Left forelimb (tissue), 1 donor: ENCODE measurements at regions not wholly inside any gene's neighbourhood (a gene's known extent, or its start where the extent isn't known, plus 50 kb on each side); places are given as distances from the start of the nearest gene placed in this dataset.

Experiments used
- DNase-seq: peaks from one replicate; pipeline ENCODE4 v3.0.0-alpha.2; 2018; ENCODE audit warnings: low spot score

DNA sequence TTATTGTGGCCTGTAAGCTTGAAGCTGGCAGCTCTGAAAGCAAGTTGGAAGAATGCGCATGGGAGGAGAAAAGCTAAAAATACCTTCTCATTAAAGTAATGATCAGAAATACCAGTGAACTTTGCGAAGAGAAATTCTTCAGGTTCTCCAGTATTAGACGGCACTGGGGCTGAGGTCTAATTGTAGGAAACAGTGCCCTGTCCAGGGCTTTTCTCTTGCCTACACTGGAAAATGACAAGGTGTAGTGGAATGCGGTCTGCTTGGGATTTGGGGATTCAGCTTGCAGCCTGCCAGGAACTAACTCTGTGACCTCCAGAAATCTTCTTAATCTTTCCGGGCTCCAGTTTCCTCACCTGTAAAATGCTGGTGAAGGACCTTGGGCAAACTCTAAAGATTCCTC is 53.3 kb upstream of the KCNJ16 start:
- no peak for DNase-seq

DNA sequence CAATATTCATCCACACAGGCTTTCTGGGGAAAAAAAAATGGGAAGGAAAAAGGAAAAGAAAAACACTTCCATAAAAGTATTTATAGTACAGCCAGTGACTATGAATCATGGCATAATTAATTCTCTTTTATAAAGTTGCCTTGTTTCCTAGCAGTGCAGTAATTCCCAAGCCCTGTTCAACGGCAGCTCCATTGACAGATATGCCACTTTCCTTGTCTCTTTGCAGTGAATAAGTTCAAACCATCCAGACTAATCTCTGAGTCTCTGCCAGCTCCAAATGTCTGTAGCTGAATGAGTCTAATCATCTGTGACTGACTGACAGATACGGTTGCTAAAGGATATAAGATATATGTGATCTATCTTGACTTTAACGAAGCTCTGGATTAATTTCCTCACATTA is 52.9 kb upstream of the KCNJ16 start:
- no peak for DNase-seq

GRCh38 chr17:70024253-70024652 is 50.8 kb upstream of the KCNJ16 start:
- no peak for DNase-seq
